ENCODE measurements at regions not wholly inside any gene's neighbourhood (a gene's known extent, or its start where the extent isn't known, plus 50 kb on each side); places are given as distances from the start of the nearest gene placed in this dataset.

- Histone ChIP-seq H3K27ac (ENCODE audit: low read depth, low read length) (no peak overlapping the region), H3K27me3 (ENCODE audit: low read length) (no peaks in the 10 kb centered on the region), H3K4me3 (ENCODE audit: insufficient read depth, low read length, poor library complexity, severe bottlenecking) (no peak overlapping the region), H3K9ac (ENCODE audit: low read length) (no peak overlapping the region), H3F3A (ENCODE audit: insufficient read depth) (no peaks in the 10 kb centered on the region), H3K9me2 (replicated peaks; ENCODE audit: insufficient read depth, low read length) (no peaks in the 10 kb centered on the region), H3K36me3 (ENCODE audit: low read length) (no peaks in the 10 kb centered on the region), H3K4me2 (ENCODE audit: low read depth, low read length, poor library complexity, severe bottlenecking) (no peak overlapping the region), H2AFZ (ENCODE audit: low read depth, low read length, severe bottlenecking) (no peak overlapping the region), H3K9me3 (ENCODE audit: insufficient read depth, low read length) (no peaks in the 10 kb centered on the region), H3K79me2 (ENCODE audit: insufficient read depth, low read length) (no peaks in the 10 kb centered on the region), H4K20me1 (ENCODE audit: low read depth, low read length) (no peaks in the 10 kb centered on the region)
- no peak for TF ChIP-seq EZH2phosphoT487 (conservative IDR thresholded peaks at IDR 0.05; ENCODE audit: low read length)
Measured at GRCh38 chr7:13189668-13190067, 502.2 kb downstream of the ARL4A start.

DNA sequence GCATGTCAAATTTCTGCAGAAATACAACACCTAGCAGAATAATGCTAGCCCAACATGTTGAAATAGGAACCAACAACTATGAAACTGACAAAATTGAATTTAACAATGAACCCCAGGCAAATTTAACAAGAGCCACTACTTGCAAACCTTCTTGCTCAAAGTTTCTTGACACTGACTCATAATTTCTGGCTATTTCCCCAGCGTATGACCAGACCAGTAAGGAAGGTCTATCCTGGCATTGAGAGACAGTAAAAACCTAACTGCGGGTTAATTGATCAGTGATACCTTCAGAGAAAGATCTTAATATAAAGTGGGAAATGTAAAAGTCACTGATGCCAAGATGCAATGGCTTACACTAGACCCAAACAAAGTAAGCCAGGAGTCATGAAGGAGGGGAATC lies 510.1 kb downstream of the ARL4A start:
- Histone ChIP-seq H3K27ac (ENCODE audit: low read depth, low read length) (no peak overlapping the region), H3F3A (ENCODE audit: insufficient read depth) (no peaks in the 10 kb centered on the region), H3K27me3 (ENCODE audit: low read length) (no peaks in the 10 kb centered on the region), H3K9ac (ENCODE audit: low read length) (no peak overlapping the region), H3K9me2 (replicated peaks; ENCODE audit: insufficient read depth, low read length) (no peaks in the 10 kb centered on the region), H3K4me3 (ENCODE audit: insufficient read depth, low read length, poor library complexity, severe bottlenecking) (no peak overlapping the region), H2AFZ (ENCODE audit: low read depth, low read length, severe bottlenecking) (no peak overlapping the region), H3K36me3 (ENCODE audit: low read length) (no peaks in the 10 kb centered on the region; the same call in 1 of the 2 replicates), H3K9me3 (ENCODE audit: insufficient read depth, low read length) (no peaks in the 10 kb centered on the region), H3K79me2 (ENCODE audit: insufficient read depth, low read length) (no peaks in the 10 kb centered on the region), H4K20me1 (ENCODE audit: low read depth, low read length) (no peaks in the 10 kb centered on the region), H3K4me2 (ENCODE audit: low read depth, low read length, poor library complexity, severe bottlenecking) (no peak overlapping the region)
- no peak for TF ChIP-seq EZH2phosphoT487 (conservative IDR thresholded peaks at IDR 0.05; ENCODE audit: low read length)
- TF ChIP-seq CTCF (IDR thresholded peaks at IDR 0.05; ENCODE audit: insufficient read depth, low read length, poor library complexity, severe bottlenecking) = no peak

- no peaks in the 10 kb centered on the region; the same call in 1 of the 2 replicates for H3K36me3 ChIP-seq (ENCODE audit: low read length)
- no peak overlapping the region for H3K4me2 ChIP-seq (ENCODE audit: low read depth, low read length, poor library complexity, severe bottlenecking)
- no peak overlapping the region for H3K4me3 ChIP-seq (ENCODE audit: insufficient read depth, low read length, poor library complexity, severe bottlenecking)
- no peaks in the 10 kb centered on the region for H3K27me3 ChIP-seq (ENCODE audit: low read length)
- H3K9me2 ChIP-seq (replicated peaks; ENCODE audit: insufficient read depth, low read length) = no peaks in the 10 kb centered on the region
- H3F3A ChIP-seq (ENCODE audit: insufficient read depth) = no peaks in the 10 kb centered on the region
- no peaks in the 10 kb centered on the region for H3K79me2 ChIP-seq (ENCODE audit: insufficient read depth, low read length)
- H3K9me3 ChIP-seq (ENCODE audit: insufficient read depth, low read length) = no peaks in the 10 kb centered on the region
- no peak overlapping the region for H2AFZ ChIP-seq (ENCODE audit: low read depth, low read length, severe bottlenecking)
- TF ChIP-seq CTCF (IDR thresholded peaks at IDR 0.05; ENCODE audit: insufficient read depth, low read length, poor library complexity, severe bottlenecking) (no peak), EZH2phosphoT487 (conservative IDR thresholded peaks at IDR 0.05; ENCODE audit: low read length) (no peak)
- H3K27ac ChIP-seq (ENCODE audit: low read depth, low read length) = no peak overlapping the region
- no peaks in the 10 kb centered on the region for H4K20me1 ChIP-seq (ENCODE audit: low read depth, low read length)
- H3K9ac ChIP-seq (ENCODE audit: low read length) = no peak overlapping the region
Measured at GRCh38 chr7:13198036-13198435, 510.6 kb downstream of the ARL4A start.

DNA sequence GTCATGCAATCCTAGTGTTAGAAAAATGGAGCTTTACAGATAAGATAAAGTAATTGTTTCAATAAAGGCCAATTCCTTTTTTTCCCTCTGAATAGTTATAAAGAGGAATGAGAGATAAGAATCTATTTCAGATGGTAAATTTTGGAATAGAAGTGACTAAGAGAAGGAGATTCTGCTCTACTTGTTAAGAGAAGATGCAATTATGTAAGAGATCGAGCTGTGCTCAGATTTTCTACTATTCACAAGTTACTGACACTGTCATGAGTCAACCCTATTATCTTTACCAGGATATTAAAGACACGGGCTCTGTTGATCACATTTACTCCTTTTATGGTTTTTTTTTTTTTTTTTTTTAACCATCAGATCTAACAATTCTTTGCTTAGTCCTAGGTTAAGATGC lies 511.3 kb downstream of the ARL4A start:
- Histone ChIP-seq H3K4me3 (ENCODE audit: insufficient read depth, low read length, poor library complexity, severe bottlenecking) (no peak overlapping the region), H2AFZ (ENCODE audit: low read depth, low read length, severe bottlenecking) (no peak overlapping the region), H3K9ac (ENCODE audit: low read length) (no peak overlapping the region), H3K4me2 (ENCODE audit: low read depth, low read length, poor library complexity, severe bottlenecking) (no peak overlapping the region), H3K27me3 (ENCODE audit: low read length) (no peaks in the 10 kb centered on the region), H3F3A (ENCODE audit: insufficient read depth) (no peaks in the 10 kb centered on the region), H3K27ac (ENCODE audit: low read depth, low read length) (no peak overlapping the region), H3K36me3 (ENCODE audit: low read length) (no peaks in the 10 kb centered on the region; the same call in 1 of the 2 replicates), H4K20me1 (ENCODE audit: low read depth, low read length) (no peaks in the 10 kb centered on the region), H3K9me2 (replicated peaks; ENCODE audit: insufficient read depth, low read length) (no peaks in the 10 kb centered on the region), H3K9me3 (ENCODE audit: insufficient read depth, low read length) (no peaks in the 10 kb centered on the region), H3K79me2 (ENCODE audit: insufficient read depth, low read length) (no peaks in the 10 kb centered on the region)
- no peak for TF ChIP-seq EZH2phosphoT487 (conservative IDR thresholded peaks at IDR 0.05; ENCODE audit: low read length)
- no peak for TF ChIP-seq CTCF (IDR thresholded peaks at IDR 0.05; ENCODE audit: insufficient read depth, low read length, poor library complexity, severe bottlenecking)

Measured in SU-DHL-6 (cell line).